Activated T-helper 17 cell treated with anti-CD3 and anti-CD28 coated beads, Interleukin-2, amount 50 U/mL, for 72 hours (primary cell): ENCODE measurements at regions not wholly inside any gene's neighbourhood (a gene's known extent, or its start where the extent isn't known, plus 50 kb on each side); places are given as distances from the start of the nearest gene placed in this dataset.
"Not testable (repeated sequence)": the region's sequence is repeated elsewhere in the genome, so short reads cannot be mapped to it uniquely, and the experiment has no call there.

Experiments used
- ATAC-seq: fragments of 150-1000 bp; cut with Tn5 transposase; replicated peaks from 2 replicates; pipeline ENCODE4 v1.10.0; 2021; ENCODE audit warnings: mild to moderate bottlenecking, moderate library complexity
- H3K27ac Mint-ChIP-seq: one replicate; pipeline ENCODE4 v1.8.0; 2022; ENCODE audit warnings: mixed read lengths
- H3K27me3 Mint-ChIP-seq: one replicate; pipeline ENCODE4 v1.8.0; 2022; ENCODE audit warnings: mixed read lengths
- H3K36me3 Mint-ChIP-seq: one replicate; pipeline ENCODE4 v1.8.0; 2022; ENCODE audit warnings: low read depth, mild to moderate bottlenecking, mixed read lengths
- H3K4me1 Mint-ChIP-seq: one replicate; pipeline ENCODE4 v1.8.0; 2022; ENCODE audit warnings: mixed read lengths
- H3K4me3 Mint-ChIP-seq: one replicate; pipeline ENCODE4 v1.8.0; 2022; ENCODE audit warnings: mild to moderate bottlenecking, mixed read lengths
- H3K9me3 Mint-ChIP-seq: one replicate; pipeline ENCODE4 v1.8.0; 2022; ENCODE audit warnings: mixed read lengths

DNA sequence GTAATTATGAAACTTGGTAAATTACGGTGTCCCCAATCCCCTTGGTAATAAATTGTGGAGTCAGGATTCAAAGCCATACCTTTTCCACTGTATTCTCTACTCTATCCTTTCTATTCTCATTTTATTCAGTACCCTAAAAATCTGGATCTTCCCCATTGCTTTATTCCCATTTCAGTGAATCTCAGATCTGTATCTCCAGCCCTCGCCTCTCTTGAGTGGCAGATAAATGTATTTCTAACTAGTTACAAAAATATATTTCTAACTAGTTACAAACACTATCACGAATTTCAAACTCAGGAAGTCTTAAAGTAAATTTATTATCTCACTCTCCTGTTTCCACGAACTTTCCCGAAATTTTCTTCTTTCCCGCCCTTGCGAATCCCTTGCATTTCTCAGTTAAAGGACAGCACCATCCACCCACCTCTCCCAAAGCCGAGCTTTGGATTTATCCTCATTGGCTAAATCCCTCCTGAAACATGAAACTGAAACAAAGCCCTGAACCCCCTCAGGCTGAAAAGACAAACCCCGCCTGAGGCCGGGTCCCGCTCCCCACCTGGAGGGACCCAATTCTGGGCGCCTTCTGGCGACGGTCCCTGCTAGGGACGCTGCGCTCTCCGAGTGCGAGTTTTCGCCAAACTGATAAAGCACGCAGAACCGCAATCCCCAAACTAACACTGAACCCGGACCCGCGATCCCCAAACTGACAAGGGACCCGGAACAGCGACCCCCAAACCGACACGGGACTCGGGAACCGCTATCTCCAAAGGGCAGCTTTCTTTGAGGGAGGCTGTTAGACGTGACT is 164.3 kb upstream of the PABPC3 start:
- Mint-ChIP-seq H3K36me3 (no peaks in the 10 kb centered on the region), H3K27ac (no peak overlapping the region), H3K4me3 (no peak overlapping the region), H3K27me3 (peaks cover 29% of the 10 kb centered on the region), H3K9me3 (no peaks in the 10 kb centered on the region), H3K4me1 (no peaks in the 10 kb centered on the region)
- no peak for ATAC-seq

GRCh38 chr13:24933106-24934023 is 162.6 kb upstream of the PABPC3 start:
- H3K27ac Mint-ChIP-seq, ATAC-seq, H3K9me3 Mint-ChIP-seq, H3K4me1 Mint-ChIP-seq, H3K36me3 Mint-ChIP-seq, H3K4me3 Mint-ChIP-seq: not testable (repeated sequence)
- H3K27me3 Mint-ChIP-seq, result peaks cover 34% of the 10 kb centered on the region

DNA sequence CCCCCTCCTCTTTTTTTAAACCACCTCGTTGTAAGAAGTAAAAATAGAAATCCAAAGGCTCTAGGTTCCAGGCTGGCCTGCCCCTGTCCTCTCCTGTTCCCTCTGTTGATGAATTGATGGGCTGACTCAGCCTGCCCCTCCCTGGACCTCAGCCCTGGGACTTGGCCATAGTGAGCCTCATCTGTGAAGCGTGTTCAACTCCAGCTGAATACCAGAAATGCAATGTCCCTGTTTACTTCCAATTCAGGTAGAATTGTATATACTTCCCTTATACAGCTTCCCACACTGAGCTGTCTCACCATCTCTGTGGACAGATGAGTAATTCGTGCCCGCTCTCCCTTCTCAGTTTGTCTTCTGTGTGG is 161.9 kb upstream of the PABPC3 start:
- H3K27me3 Mint-ChIP-seq, result peaks cover 36% of the 10 kb centered on the region
- not testable (repeated sequence) for H3K9me3 Mint-ChIP-seq, ATAC-seq, H3K36me3 Mint-ChIP-seq, H3K27ac Mint-ChIP-seq, H3K4me1 Mint-ChIP-seq, H3K4me3 Mint-ChIP-seq

DNA sequence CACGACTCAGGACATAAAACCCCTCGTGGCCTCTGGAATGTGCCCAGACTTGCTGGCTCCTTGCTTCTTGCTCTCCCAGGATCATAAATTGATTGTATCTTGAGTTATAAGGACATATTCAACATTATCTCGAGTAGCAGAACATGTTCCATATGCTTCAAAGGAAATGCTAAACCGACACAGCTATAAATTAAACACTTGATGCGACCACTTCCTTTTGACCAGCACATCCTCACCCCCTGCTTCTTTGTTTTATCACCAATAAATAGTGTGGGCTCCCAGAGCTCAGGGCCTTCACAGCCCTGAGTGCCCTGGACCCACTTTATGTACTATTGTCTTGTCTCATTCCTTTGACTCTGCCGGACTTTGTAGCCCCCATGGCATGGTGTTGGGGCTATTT is 157.0 kb upstream of the PABPC3 start:
- Mint-ChIP-seq H3K4me1 (no peaks in the 10 kb centered on the region), H3K9me3 (no peaks in the 10 kb centered on the region), H3K36me3 (no peaks in the 10 kb centered on the region), H3K4me3 (no peak overlapping the region), H3K27ac (no peak overlapping the region), H3K27me3 (peaks cover 29% of the 10 kb centered on the region)
- ATAC-seq, result no peak

GRCh38 chr13:24941023-24941713 is 154.8 kb upstream of the PABPC3 start:
- H3K27me3 Mint-ChIP-seq, result peaks cover 34% of the 10 kb centered on the region
- not testable (repeated sequence) for ATAC-seq, H3K9me3 Mint-ChIP-seq, H3K4me3 Mint-ChIP-seq, H3K36me3 Mint-ChIP-seq, H3K4me1 Mint-ChIP-seq, H3K27ac Mint-ChIP-seq

- Mint-ChIP-seq H3K4me1 (no peaks in the 10 kb centered on the region), H3K4me3 (no peak overlapping the region), H3K36me3 (no peaks in the 10 kb centered on the region), H3K9me3 (no peaks in the 10 kb centered on the region), H3K27me3 (peaks cover 39% of the 10 kb centered on the region), H3K27ac (no peak overlapping the region)
- no peak for ATAC-seq
Observed at GRCh38 chr13:24943136-24943535, 152.8 kb upstream of the PABPC3 start.

GRCh38 chr13:24944073-24944472 is 151.9 kb upstream of the PABPC3 start:
- not testable (repeated sequence) for H3K4me1 Mint-ChIP-seq, H3K9me3 Mint-ChIP-seq, H3K4me3 Mint-ChIP-seq, ATAC-seq, H3K27ac Mint-ChIP-seq, H3K36me3 Mint-ChIP-seq
- peaks cover 37% of the 10 kb centered on the region for H3K27me3 Mint-ChIP-seq

DNA sequence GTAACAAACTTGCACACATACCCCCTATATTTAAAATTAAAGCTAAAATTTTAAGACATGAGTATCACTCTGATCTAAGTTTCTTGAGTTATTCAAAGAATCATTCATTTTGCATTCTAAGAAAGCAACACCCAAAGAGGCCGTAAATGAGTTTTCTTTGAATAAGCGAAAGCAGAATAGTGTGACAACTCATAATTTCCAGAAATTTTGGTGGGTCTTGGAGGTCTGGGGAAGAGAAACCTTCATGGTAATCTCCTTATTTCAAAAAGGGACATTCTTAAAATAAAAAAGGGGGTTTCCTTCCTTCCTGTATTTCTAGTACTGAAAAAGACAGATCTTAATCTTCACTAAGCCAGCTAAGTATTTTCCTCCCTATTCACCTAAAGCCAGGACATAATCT is 147.0 kb upstream of the PABPC3 start:
- peak overlapping the region; percentile 36 for H3K4me3 Mint-ChIP-seq
- not testable (repeated sequence) for H3K36me3 Mint-ChIP-seq, ATAC-seq, H3K4me1 Mint-ChIP-seq, H3K9me3 Mint-ChIP-seq
- H3K27ac Mint-ChIP-seq, result peak overlapping the region; percentile 70
- H3K27me3 Mint-ChIP-seq, result peaks cover 26% of the 10 kb centered on the region

- H3K27ac Mint-ChIP-seq, H3K9me3 Mint-ChIP-seq, H3K4me1 Mint-ChIP-seq, H3K4me3 Mint-ChIP-seq, H3K36me3 Mint-ChIP-seq, ATAC-seq: not testable (repeated sequence)
- peaks cover 24% of the 10 kb centered on the region for H3K27me3 Mint-ChIP-seq
Observed at GRCh38 chr13:24950611-24951010, 145.3 kb upstream of the PABPC3 start.

DNA sequence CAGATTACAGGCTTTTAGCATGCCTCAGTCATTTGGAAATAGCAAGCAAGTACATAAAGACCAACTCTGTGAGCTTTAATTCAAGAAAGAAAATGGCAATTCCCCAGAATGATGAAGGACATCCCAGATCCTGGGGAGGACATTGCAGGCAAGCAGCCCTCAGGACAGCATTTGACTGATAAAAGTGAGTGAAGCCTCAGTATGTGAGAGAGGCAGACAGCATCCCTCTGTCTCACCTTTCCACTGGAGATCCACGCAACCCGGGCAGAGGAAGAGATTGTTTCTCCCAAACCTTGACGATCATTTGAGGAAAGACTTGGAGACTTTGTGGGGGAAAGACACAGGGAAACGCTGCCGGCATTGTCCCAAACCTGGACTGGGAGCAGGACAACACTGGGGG is 128.0 kb upstream of the PABPC3 start:
- H3K27ac Mint-ChIP-seq, H3K9me3 Mint-ChIP-seq, H3K36me3 Mint-ChIP-seq, ATAC-seq, H3K4me3 Mint-ChIP-seq, H3K4me1 Mint-ChIP-seq: not testable (repeated sequence)
- H3K27me3 Mint-ChIP-seq, result peaks cover 10% of the 10 kb centered on the region

GRCh38 chr13:24968416-24968815 is 127.5 kb upstream of the PABPC3 start:
- H3K4me3 Mint-ChIP-seq, ATAC-seq, H3K36me3 Mint-ChIP-seq, H3K4me1 Mint-ChIP-seq, H3K9me3 Mint-ChIP-seq, H3K27ac Mint-ChIP-seq: not testable (repeated sequence)
- peaks cover 10% of the 10 kb centered on the region for H3K27me3 Mint-ChIP-seq

GRCh38 chr13:24973102-24973501 is 122.8 kb upstream of the PABPC3 start:
- H3K4me3 Mint-ChIP-seq, H3K27ac Mint-ChIP-seq, H3K36me3 Mint-ChIP-seq, H3K4me1 Mint-ChIP-seq, ATAC-seq, H3K9me3 Mint-ChIP-seq: not testable (repeated sequence)
- peaks cover 21% of the 10 kb centered on the region for H3K27me3 Mint-ChIP-seq

DNA sequence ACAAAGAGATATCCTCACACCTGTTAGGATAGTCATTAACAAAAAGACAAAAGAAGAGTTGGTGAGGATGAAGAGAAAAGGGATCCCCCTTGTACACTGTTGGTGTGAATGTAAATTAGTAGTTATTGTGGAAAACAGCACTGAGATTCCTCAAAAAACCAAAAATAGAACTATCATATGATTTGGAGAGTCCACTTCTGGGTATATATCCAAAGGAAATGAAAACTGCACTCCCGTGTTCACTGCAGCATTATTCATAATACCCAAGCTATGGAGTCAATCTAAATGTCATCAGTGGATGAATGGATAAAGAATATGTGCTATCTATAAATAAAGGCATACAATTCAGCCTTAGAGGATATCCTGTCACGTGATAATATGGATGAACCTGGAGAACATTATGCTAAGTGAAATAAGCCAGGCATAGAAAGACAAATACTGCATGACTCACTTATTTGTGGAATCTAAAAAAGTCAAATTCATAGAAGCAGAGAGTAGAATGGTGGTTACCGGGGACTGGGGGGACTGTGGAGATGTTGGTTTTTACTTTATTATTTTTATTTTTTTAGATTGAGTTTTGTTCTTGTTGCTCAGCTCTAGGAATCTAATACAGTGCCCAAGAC is 114.6 kb upstream of the PABPC3 start:
- not testable (repeated sequence) for H3K4me3 Mint-ChIP-seq, H3K36me3 Mint-ChIP-seq, H3K4me1 Mint-ChIP-seq, H3K9me3 Mint-ChIP-seq, H3K27ac Mint-ChIP-seq, ATAC-seq
- peaks cover 19% of the 10 kb centered on the region for H3K27me3 Mint-ChIP-seq

DNA sequence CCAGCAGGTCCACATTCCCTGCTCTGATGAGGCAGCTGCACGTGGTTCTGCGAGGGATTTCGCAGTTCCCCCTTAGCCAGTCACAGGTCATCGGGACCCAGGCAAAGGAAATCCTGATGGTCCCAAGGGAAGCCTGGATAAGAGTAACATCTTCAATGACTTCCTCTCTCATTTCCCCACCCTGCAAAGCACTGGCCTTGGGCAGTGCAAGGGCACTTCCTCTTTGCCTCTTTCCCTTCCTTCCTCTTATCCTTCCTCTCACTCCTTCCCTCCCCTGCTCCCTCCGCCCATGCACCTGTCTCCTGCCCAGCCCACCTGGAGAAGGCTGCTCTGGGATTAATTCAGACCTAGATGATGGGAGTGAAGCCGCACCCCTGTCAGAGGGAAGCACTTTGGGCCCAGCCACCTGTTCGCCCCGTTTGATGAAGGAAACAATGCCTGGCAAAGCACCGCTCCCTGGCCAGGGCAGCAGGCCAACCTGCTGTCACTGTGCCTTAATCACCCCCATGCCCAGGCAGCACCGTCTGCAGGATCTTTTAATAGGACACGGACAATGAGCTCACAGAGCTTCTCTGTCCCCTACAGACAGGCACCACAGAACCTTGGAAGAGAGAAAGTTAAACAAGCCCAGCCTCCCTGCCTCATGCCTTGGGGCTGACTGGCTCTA is 113.5 kb upstream of the PABPC3 start:
- Mint-ChIP-seq H3K4me1 (no peaks in the 10 kb centered on the region), H3K27me3 (peaks cover 13% of the 10 kb centered on the region), H3K4me3 (no peak overlapping the region), H3K27ac (no peak overlapping the region), H3K9me3 (no peaks in the 10 kb centered on the region), H3K36me3 (no peaks in the 10 kb centered on the region)
- no peak for ATAC-seq
